ENCODE measurements at regions not wholly inside any gene's neighbourhood (a gene's known extent, or its start where the extent isn't known, plus 50 kb on each side); places are given as distances from the start of the nearest gene placed in this dataset.

GRCh38 chr13:88107570-88107969 lies 436.4 kb downstream of the SLITRK5 start:
- TF ChIP-seq CTCF (conservative IDR thresholded peaks at IDR 0.05; ENCODE audit: low read depth, low read length), result no peak
- TF ChIP-seq POLR2A (IDR thresholded peaks at IDR 0.05; ENCODE audit: low read depth, low read length), result no peak
- TF ChIP-seq RFX5 (IDR thresholded peaks at IDR 0.05; ENCODE audit: low read depth, low read length), result no peak
- TF ChIP-seq CEBPB (IDR thresholded peaks at IDR 0.05; ENCODE audit: low read depth, low read length), result no peak
- no peak for TF ChIP-seq RCOR1 (IDR thresholded peaks at IDR 0.05; ENCODE audit: insufficient replicate concordance, low read length)

Measured in IMR-90 (cell line).